EL (cell line): ENCODE measurements at regions not wholly inside any gene's neighbourhood (a gene's known extent, or its start where the extent isn't known, plus 50 kb on each side); places are given as distances from the start of the nearest gene placed in this dataset.

ENCODE experiments used
- DNase-seq: peaks from one replicate; pipeline ENCODE4 v3.0.0-alpha.2; 2016

GRCh38 chr10:69716711-69717560, 84.8 kb upstream of the COL13A1 start:
- peak; percentile 56 for DNase-seq

GRCh38 chr10:69718951-69719350, 82.8 kb upstream of the COL13A1 start:
- peak; percentile 16 for DNase-seq

- peak; percentile 41 for DNase-seq
Observed at GRCh38 chr10:69721690-69722310, 79.9 kb upstream of the COL13A1 start.

GRCh38 chr10:69723653-69724052, 78.1 kb upstream of the COL13A1 start:
- no peak for DNase-seq

- DNase-seq, result no peak
Observed at GRCh38 chr10:69726850-69727249, 74.9 kb upstream of the COL13A1 start.

- peak; percentile 86 for DNase-seq
Observed at GRCh38 chr10:69728335-69728870, 73.3 kb upstream of the COL13A1 start.

- no peak for DNase-seq
Observed at GRCh38 chr10:69729326-69730048, 72.2 kb upstream of the COL13A1 start.

- DNase-seq, result no peak
Observed at GRCh38 chr10:69730251-69731156, 71.2 kb upstream of the COL13A1 start.

GRCh38 chr10:69731184-69731583, 70.5 kb upstream of the COL13A1 start:
- peak; percentile 44 for DNase-seq

- no peak for DNase-seq
Observed at GRCh38 chr10:69731698-69732097, 70.0 kb upstream of the COL13A1 start.

GRCh38 chr10:69732147-69732825, 69.4 kb upstream of the COL13A1 start:
- DNase-seq, result no peak

- no peak for DNase-seq
Observed at GRCh38 chr10:69732826-69733150, 68.9 kb upstream of the COL13A1 start.

- DNase-seq, result peak; percentile 41
Observed at GRCh38 chr10:69733791-69734261, 67.9 kb upstream of the COL13A1 start.

- no peak for DNase-seq
Observed at GRCh38 chr10:69734416-69734796, 67.3 kb upstream of the COL13A1 start.

GRCh38 chr10:69734797-69735468, 66.8 kb upstream of the COL13A1 start:
- DNase-seq, result no peak

GRCh38 chr10:69736886-69737641, 64.6 kb upstream of the COL13A1 start:
- no peak for DNase-seq

- no peak for DNase-seq
Observed at GRCh38 chr10:69738071-69738470, 63.6 kb upstream of the COL13A1 start.

GRCh38 chr10:69738858-69739435, 62.8 kb upstream of the COL13A1 start:
- DNase-seq, result no peak

GRCh38 chr10:69739634-69740033, 62.1 kb upstream of the COL13A1 start:
- DNase-seq, result no peak

GRCh38 chr10:69740126-69740525, 61.6 kb upstream of the COL13A1 start:
- no peak for DNase-seq
